HEK293 (cell line): ENCODE measurements at regions not wholly inside any gene's neighbourhood (a gene's known extent, or its start where the extent isn't known, plus 50 kb on each side); places are given as distances from the start of the nearest gene placed in this dataset.

Source experiments
- CTCF ChIP-seq: fragments of 450-650 bp; formaldehyde crosslinking; IDR thresholded peaks from 2 replicates; pipeline ENCODE4 v1.5.1; 2016; ENCODE audit warnings: missing biosample characterization, missing genetic modification characterization
- HOXA7 ChIP-seq: sonication (generic); formaldehyde crosslinking; IDR thresholded peaks from 2 replicates; pipeline ENCODE4 v1.8.1; 2022; ENCODE audit warnings: missing genetic modification reagents, borderline replicate concordance
- ZNF311 ChIP-seq: fragments of 450-650 bp; formaldehyde crosslinking; IDR thresholded peaks from 2 replicates; pipeline ENCODE4 v1.5.1; 2017; ENCODE audit warnings: missing biosample characterization, missing genetic modification characterization, borderline replicate concordance
- ZNF416 ChIP-seq: fragments of 450-650 bp; formaldehyde crosslinking; IDR thresholded peaks from 2 replicates; pipeline ENCODE4 v1.5.1; 2016; ENCODE audit warnings: missing biosample characterization, missing genetic modification characterization
- ZNF549 ChIP-seq: fragments of 450-650 bp; IDR thresholded peaks from 2 replicates; pipeline ENCODE4 v1.5.1; 2018; ENCODE audit warnings: missing biosample characterization, missing genetic modification characterization, mild to moderate bottlenecking, inconsistent platforms, moderate library complexity
- ZNF585B ChIP-seq: fragments of 450-650 bp; formaldehyde crosslinking; IDR thresholded peaks from 2 replicates; pipeline ENCODE4 v1.5.1; 2016; ENCODE audit warnings: missing biosample characterization, missing genetic modification characterization

GRCh38 chr1:217135987-217136894, 413.0 kb upstream of the ESRRG start:
- TF ChIP-seq ZNF311 (tag by site-specific recombination) (no peak), HOXA7 (no peak), ZNF416 (tag by site-specific recombination) (no peak), ZNF585B (tag by site-specific recombination) (no peak), CTCF (tag by site-specific recombination) (no peak), ZNF549 (tag by site-specific recombination) (no peak)
